ENCODE measurements at regions not wholly inside any gene's neighbourhood (a gene's known extent, or its start where the extent isn't known, plus 50 kb on each side); places are given as distances from the start of the nearest gene placed in this dataset.

- H3K9me3 ChIP-seq (ENCODE audit: control insufficient read depth in 2 of 2, insufficient read depth in 1 of 2, low read length in 1 of 2): no peaks in the 10 kb centered on the region
- no peaks in the 10 kb centered on the region for H3K4me1 ChIP-seq (ENCODE audit: control insufficient read depth in 2 of 2, insufficient read depth in 2 of 2, low read length in 2 of 2)
- no peak overlapping the region for H3K27ac ChIP-seq (ENCODE audit: low read depth in 1 of 2, low read length in 1 of 2)
- 90% methylated on average over 3 of the region's 3 CpGs for WGBS
- H3K27me3 ChIP-seq (ENCODE audit: control insufficient read depth in 2 of 2, insufficient read depth in 1 of 2, low read length in 1 of 2): no peaks in the 10 kb centered on the region
- no peak for DNase-seq (ENCODE audit: low read depth in 6 of 9, low spot score in 9 of 9)
- no peak overlapping the region for H3K4me3 ChIP-seq (ENCODE audit: low read length in 2 of 2)
- H3K36me3 ChIP-seq (ENCODE audit: control insufficient read depth in 2 of 2, insufficient read depth in 2 of 2, low read length in 1 of 2): no peaks in the 10 kb centered on the region
Observed at GRCh38 chr11:42172441-42172840, 713.0 kb upstream of the LRRC4C start.

GRCh38 chr11:42175203-42175602 lies 715.8 kb upstream of the LRRC4C start:
- 64% methylated on average over 1 of the region's 1 CpG for WGBS
- no peak for DNase-seq (ENCODE audit: low read depth in 6 of 9, low spot score in 9 of 9)
- Histone ChIP-seq H3K9me3 (ENCODE audit: control insufficient read depth in 2 of 2, insufficient read depth in 1 of 2, low read length in 1 of 2) (no peaks in the 10 kb centered on the region), H3K4me3 (ENCODE audit: low read length in 2 of 2) (no peak overlapping the region), H3K27ac (ENCODE audit: low read depth in 1 of 2, low read length in 1 of 2) (no peak overlapping the region), H3K27me3 (ENCODE audit: control insufficient read depth in 2 of 2, insufficient read depth in 1 of 2, low read length in 1 of 2) (no peaks in the 10 kb centered on the region), H3K4me1 (ENCODE audit: control insufficient read depth in 2 of 2, insufficient read depth in 2 of 2, low read length in 2 of 2) (no peaks in the 10 kb centered on the region), H3K36me3 (ENCODE audit: control insufficient read depth in 2 of 2, insufficient read depth in 2 of 2, low read length in 1 of 2) (no peaks in the 10 kb centered on the region)

DNA sequence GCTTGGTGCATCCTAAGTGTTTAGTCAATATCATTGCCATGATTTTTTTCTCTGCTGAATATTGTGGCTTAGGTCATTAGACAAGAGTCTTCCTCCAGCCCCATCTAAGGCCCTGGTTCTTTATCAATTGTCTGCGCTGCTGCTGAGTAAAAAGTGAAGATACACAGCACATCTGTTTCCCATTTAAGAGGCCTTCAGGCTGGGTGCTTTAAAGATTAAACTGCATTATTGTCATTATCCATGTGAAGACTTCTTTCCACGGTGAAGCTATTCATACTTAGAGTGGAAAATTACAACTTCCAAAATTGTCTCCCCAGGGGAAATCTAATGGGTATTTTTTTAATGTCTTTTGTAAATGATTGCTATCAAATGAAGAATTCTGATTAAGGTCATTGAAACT lies 719.8 kb upstream of the LRRC4C start:
- DNase-seq (ENCODE audit: low read depth in 6 of 9, low spot score in 9 of 9): no peak
- 89% methylated on average over 2 of the region's 2 CpGs for WGBS
- no peak overlapping the region for H3K27ac ChIP-seq (ENCODE audit: low read depth in 1 of 2, low read length in 1 of 2)

GRCh38 chr11:42195289-42196013 lies 736.0 kb upstream of the LRRC4C start:
- no peaks in the 10 kb centered on the region for H3K36me3 ChIP-seq (ENCODE audit: control insufficient read depth in 2 of 2, insufficient read depth in 2 of 2, low read length in 1 of 2)
- no peaks in the 10 kb centered on the region for H3K27me3 ChIP-seq (ENCODE audit: control insufficient read depth in 2 of 2, insufficient read depth in 1 of 2, low read length in 1 of 2)
- no peaks in the 10 kb centered on the region for H3K4me1 ChIP-seq (ENCODE audit: control insufficient read depth in 2 of 2, insufficient read depth in 2 of 2, low read length in 2 of 2)
- no peaks in the 10 kb centered on the region for H3K9me3 ChIP-seq (ENCODE audit: control insufficient read depth in 2 of 2, insufficient read depth in 1 of 2, low read length in 1 of 2)
- H3K4me3 ChIP-seq (ENCODE audit: low read length in 2 of 2): no peak overlapping the region
- 60% methylated on average over 3 of the region's 3 CpGs for WGBS
- DNase-seq (ENCODE audit: low read depth in 6 of 9, low spot score in 9 of 9): no peak
- H3K27ac ChIP-seq (ENCODE audit: low read depth in 1 of 2, low read length in 1 of 2): no peak overlapping the region

More for the DNA sequence above, 719.8 kb upstream of the LRRC4C start:
- Histone ChIP-seq H3K9me3 (ENCODE audit: control insufficient read depth in 2 of 2, insufficient read depth in 1 of 2, low read length in 1 of 2) (no peaks in the 10 kb centered on the region), H3K27me3 (ENCODE audit: control insufficient read depth in 2 of 2, insufficient read depth in 1 of 2, low read length in 1 of 2) (no peaks in the 10 kb centered on the region), H3K36me3 (ENCODE audit: control insufficient read depth in 2 of 2, insufficient read depth in 2 of 2, low read length in 1 of 2) (no peaks in the 10 kb centered on the region), H3K4me3 (ENCODE audit: low read length in 2 of 2) (no peak overlapping the region), H3K4me1 (ENCODE audit: control insufficient read depth in 2 of 2, insufficient read depth in 2 of 2, low read length in 2 of 2) (no peaks in the 10 kb centered on the region)

- no peak overlapping the region for H3K27ac ChIP-seq (ENCODE audit: low read depth in 1 of 2, low read length in 1 of 2)
- no peak for DNase-seq (ENCODE audit: low read depth in 6 of 9, low spot score in 9 of 9)
- no peaks in the 10 kb centered on the region for H3K36me3 ChIP-seq (ENCODE audit: control insufficient read depth in 2 of 2, insufficient read depth in 2 of 2, low read length in 1 of 2)
- H3K4me3 ChIP-seq (ENCODE audit: low read length in 2 of 2): no peak overlapping the region
- peaks cover 0 to 8% of the 10 kb centered on the region in 2 donors for H3K9me3 ChIP-seq (ENCODE audit: control insufficient read depth in 2 of 2, insufficient read depth in 1 of 2, low read length in 1 of 2)
- H3K4me1 ChIP-seq (ENCODE audit: control insufficient read depth in 2 of 2, insufficient read depth in 2 of 2, low read length in 2 of 2): no peaks in the 10 kb centered on the region
- WGBS: 94% methylated on average over 6 of the region's 6 CpGs
- no peaks in the 10 kb centered on the region for H3K27me3 ChIP-seq (ENCODE audit: control insufficient read depth in 2 of 2, insufficient read depth in 1 of 2, low read length in 1 of 2)
Observed at GRCh38 chr11:42200311-42200710, 740.9 kb upstream of the LRRC4C start.

DNA sequence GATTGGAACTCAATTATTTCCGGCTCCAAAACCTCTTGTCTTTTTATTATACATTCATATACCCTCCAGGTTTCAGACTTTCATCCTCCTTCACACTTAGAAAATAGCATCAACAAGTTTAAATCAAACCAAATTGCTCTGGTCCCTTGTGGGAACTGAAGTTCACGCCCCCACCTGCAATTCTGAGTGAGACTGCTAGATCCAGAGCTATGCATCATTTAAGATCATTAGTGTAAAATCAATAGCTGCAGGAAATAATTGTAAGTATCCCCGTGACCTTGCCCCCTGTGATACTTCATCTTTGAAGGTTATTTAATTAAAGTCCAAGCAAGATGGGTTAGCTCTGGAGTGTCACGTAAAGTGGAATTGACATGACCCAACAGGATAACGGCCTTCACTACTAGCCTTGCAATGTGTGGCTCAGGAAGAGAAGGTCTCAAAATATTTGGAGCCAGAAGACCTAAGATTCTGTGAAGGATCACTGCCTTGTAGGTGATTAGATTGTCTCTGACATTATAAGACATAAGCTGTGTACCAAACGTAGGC lies 742.2 kb upstream of the LRRC4C start:
- no peaks in the 10 kb centered on the region for H3K36me3 ChIP-seq (ENCODE audit: control insufficient read depth in 2 of 2, insufficient read depth in 2 of 2, low read length in 1 of 2)
- H3K27me3 ChIP-seq (ENCODE audit: control insufficient read depth in 2 of 2, insufficient read depth in 1 of 2, low read length in 1 of 2): no peaks in the 10 kb centered on the region
- no peak for DNase-seq (ENCODE audit: low read depth in 6 of 9, low spot score in 9 of 9)
- no peaks in the 10 kb centered on the region for H3K4me1 ChIP-seq (ENCODE audit: control insufficient read depth in 2 of 2, insufficient read depth in 2 of 2, low read length in 2 of 2)
- H3K4me3 ChIP-seq (ENCODE audit: low read length in 2 of 2): no peak overlapping the region
- no peak overlapping the region for H3K27ac ChIP-seq (ENCODE audit: low read depth in 1 of 2, low read length in 1 of 2)
- peaks cover 0 to 15% of the 10 kb centered on the region in 2 donors for H3K9me3 ChIP-seq (ENCODE audit: control insufficient read depth in 2 of 2, insufficient read depth in 1 of 2, low read length in 1 of 2)
- 93% methylated on average over 6 of the region's 6 CpGs for WGBS

GRCh38 chr11:42205518-42205917 lies 746.1 kb upstream of the LRRC4C start:
- H3K9me3 ChIP-seq (ENCODE audit: control insufficient read depth in 2 of 2, insufficient read depth in 1 of 2, low read length in 1 of 2): peaks cover 0 to 15% of the 10 kb centered on the region in 2 donors
- no peak overlapping the region for H3K27ac ChIP-seq (ENCODE audit: low read depth in 1 of 2, low read length in 1 of 2)
- 78% methylated on average over 1 of the region's 1 CpG for WGBS
- H3K4me1 ChIP-seq (ENCODE audit: control insufficient read depth in 2 of 2, insufficient read depth in 2 of 2, low read length in 2 of 2): no peaks in the 10 kb centered on the region
- no peaks in the 10 kb centered on the region for H3K27me3 ChIP-seq (ENCODE audit: control insufficient read depth in 2 of 2, insufficient read depth in 1 of 2, low read length in 1 of 2)
- no peaks in the 10 kb centered on the region for H3K36me3 ChIP-seq (ENCODE audit: control insufficient read depth in 2 of 2, insufficient read depth in 2 of 2, low read length in 1 of 2)
- no peak for DNase-seq (ENCODE audit: low read depth in 6 of 9, low spot score in 9 of 9)
- H3K4me3 ChIP-seq (ENCODE audit: low read length in 2 of 2): no peak overlapping the region

- H3K27me3 ChIP-seq (ENCODE audit: control insufficient read depth in 2 of 2, insufficient read depth in 1 of 2, low read length in 1 of 2): no peaks in the 10 kb centered on the region
- DNase-seq (ENCODE audit: low read depth in 6 of 9, low spot score in 9 of 9): no peak
- H3K9me3 ChIP-seq (ENCODE audit: control insufficient read depth in 2 of 2, insufficient read depth in 1 of 2, low read length in 1 of 2): no peaks in the 10 kb centered on the region
- H3K4me1 ChIP-seq (ENCODE audit: control insufficient read depth in 2 of 2, insufficient read depth in 2 of 2, low read length in 2 of 2): no peaks in the 10 kb centered on the region
- no peak overlapping the region for H3K27ac ChIP-seq (ENCODE audit: low read depth in 1 of 2, low read length in 1 of 2)
- no peak overlapping the region for H3K4me3 ChIP-seq (ENCODE audit: low read length in 2 of 2)
- H3K36me3 ChIP-seq (ENCODE audit: control insufficient read depth in 2 of 2, insufficient read depth in 2 of 2, low read length in 1 of 2): no peaks in the 10 kb centered on the region
Observed at GRCh38 chr11:42225664-42226063, 766.2 kb upstream of the LRRC4C start.

GRCh38 chr11:42232673-42233072 lies 773.2 kb upstream of the LRRC4C start:
- H3K36me3 ChIP-seq (ENCODE audit: control insufficient read depth in 2 of 2, insufficient read depth in 2 of 2, low read length in 1 of 2): no peaks in the 10 kb centered on the region
- no peaks in the 10 kb centered on the region for H3K27me3 ChIP-seq (ENCODE audit: control insufficient read depth in 2 of 2, insufficient read depth in 1 of 2, low read length in 1 of 2)
- H3K27ac ChIP-seq (ENCODE audit: low read depth in 1 of 2, low read length in 1 of 2): no peak overlapping the region
- 62% methylated on average over 5 of the region's 5 CpGs for WGBS
- no peaks in the 10 kb centered on the region for H3K9me3 ChIP-seq (ENCODE audit: control insufficient read depth in 2 of 2, insufficient read depth in 1 of 2, low read length in 1 of 2)
- H3K4me1 ChIP-seq (ENCODE audit: control insufficient read depth in 2 of 2, insufficient read depth in 2 of 2, low read length in 2 of 2): no peaks in the 10 kb centered on the region
- H3K4me3 ChIP-seq (ENCODE audit: low read length in 2 of 2): no peak overlapping the region
- DNase-seq (ENCODE audit: low read depth in 6 of 9, low spot score in 9 of 9): no peak
